Mesenchymal stem cell (in vitro differentiated cells and primary cell): ENCODE measurements at regions not wholly inside any gene's neighbourhood (a gene's known extent, or its start where the extent isn't known, plus 50 kb on each side); places are given as distances from the start of the nearest gene placed in this dataset.

Source experiments
- DNase-seq: peaks from one replicate; pipeline ENCODE4 v3.0.0-alpha.2; 2013
- H2AFZ ChIP-seq: one replicate; pipeline ENCODE4 v1.6.1; 2013; ENCODE audit warnings: low read depth, mild to moderate bottlenecking, control low read depth, inconsistent platforms, low read length, moderate library complexity
- H2AK5ac ChIP-seq: 2 replicates; pipeline ENCODE4 v1.6.1; 2013; ENCODE audit warnings: low read length, moderate library complexity, mild to moderate bottlenecking, inconsistent platforms; ENCODE audit not compliant: severe bottlenecking
- H2BK120ac ChIP-seq: one replicate; pipeline ENCODE4 v1.6.1; 2013; ENCODE audit warnings: low read depth, mild to moderate bottlenecking, inconsistent platforms, low read length, moderate library complexity
- H2BK12ac ChIP-seq, 2 experiments: one replicate each; pipeline ENCODE4 v1.6.1; 2013; ENCODE audit warnings: inconsistent platforms in 2 of 2, low read length in 2 of 2, mild to moderate bottlenecking in 2 of 2, moderate library complexity in 2 of 2, control low read depth in 1 of 2
- H2BK15ac ChIP-seq: one replicate; pipeline ENCODE4 v1.6.1; 2013; ENCODE audit warnings: mild to moderate bottlenecking, low read depth, inconsistent platforms; ENCODE audit not compliant: poor library complexity, severe bottlenecking
- H2BK5ac ChIP-seq: 2 replicates; pipeline ENCODE4 v1.6.1; 2013; ENCODE audit warnings: low read depth, mild to moderate bottlenecking, low read length, control low read depth, inconsistent platforms; ENCODE audit not compliant: poor library complexity, severe bottlenecking
- H3K14ac ChIP-seq, 2 experiments: one replicate each; pipeline ENCODE4 v1.6.1; 2013; ENCODE audit warnings: inconsistent platforms in 2 of 2, low read length in 2 of 2, control low read depth in 1 of 2, mild to moderate bottlenecking in 1 of 2, moderate library complexity in 1 of 2
- H3K18ac ChIP-seq, 2 experiments: one replicate each; pipeline ENCODE4 v1.6.1; 2013; ENCODE audit warnings: inconsistent platforms in 2 of 2, low read length in 2 of 2, control low read depth in 1 of 2, low read depth in 1 of 2, mild to moderate bottlenecking in 1 of 2
- H3K23ac ChIP-seq, 2 experiments: one replicate each; pipeline ENCODE4 v1.6.1; 2013; ENCODE audit warnings: inconsistent platforms in 2 of 2, low read length in 2 of 2, mild to moderate bottlenecking in 2 of 2, moderate library complexity in 2 of 2, control low read depth in 1 of 2
- H3K27ac ChIP-seq: 2 replicates; pipeline ENCODE4 v1.5.1; 2013; ENCODE audit warnings: mild to moderate bottlenecking, moderate library complexity, low read length, control low read depth, inconsistent platforms; ENCODE audit not compliant: poor library complexity, severe bottlenecking
- H3K27me3 ChIP-seq, 2 experiments: 2 replicates each; pipeline versions ENCODE4 v1.6.1 to v1.7.0; 2013; ENCODE audit warnings: low read length in 2 of 2, mild to moderate bottlenecking in 2 of 2, moderate library complexity in 2 of 2, control low read depth in 1 of 2, inconsistent platforms in 1 of 2; ENCODE audit not compliant: control insufficient read depth in 1 of 2, insufficient read depth in 1 of 2
- H3K36me3 ChIP-seq, 2 experiments: 2 replicates each; pipeline versions ENCODE4 v1.6.1 to v1.7.0; 2013; ENCODE audit warnings: low read length in 2 of 2, control low read depth in 1 of 2, inconsistent platforms in 1 of 2, low read depth in 1 of 2, mild to moderate bottlenecking in 1 of 2; ENCODE audit not compliant: insufficient read depth in 2 of 2, control insufficient read depth in 1 of 2
- H3K4ac ChIP-seq, 2 experiments: one replicate each; pipeline ENCODE4 v1.6.1; 2013; ENCODE audit warnings: inconsistent platforms in 2 of 2, low read length in 2 of 2, mild to moderate bottlenecking in 2 of 2, moderate library complexity in 2 of 2, control low read depth in 1 of 2, low read depth in 1 of 2
- H3K4me1 ChIP-seq: 2 replicates; pipeline ENCODE4 v1.6.1; 2013; ENCODE audit warnings: low read depth, low read length, control low read depth; ENCODE audit not compliant: control insufficient read depth, insufficient read depth
- H3K4me2 ChIP-seq: 2 replicates; pipeline ENCODE4 v1.6.1; 2013; ENCODE audit warnings: low read length, mild to moderate bottlenecking, inconsistent platforms; ENCODE audit not compliant: poor library complexity, severe bottlenecking
- H3K4me3 ChIP-seq, 2 experiments: 2 replicates each; pipeline versions ENCODE4 v1.5.1 to v1.7.0; 2013; ENCODE audit warnings: low read length in 2 of 2, mild to moderate bottlenecking in 2 of 2, control low read depth in 1 of 2, low read depth in 1 of 2; ENCODE audit not compliant: insufficient read depth in 1 of 2
- H3K79me1 ChIP-seq: replicated peaks from 2 replicates; pipeline ENCODE4 v1.6.1; 2013; ENCODE audit warnings: mild to moderate bottlenecking, control low read depth, low read length, inconsistent platforms; ENCODE audit not compliant: poor library complexity, severe bottlenecking
- H3K9ac ChIP-seq: 2 replicates; pipeline ENCODE4 v1.7.0; 2013; ENCODE audit warnings: mild to moderate bottlenecking, low read length, moderate library complexity
- H3K9me3 ChIP-seq: 2 replicates; pipeline ENCODE4 v1.7.0; 2013; ENCODE audit warnings: mild to moderate bottlenecking, low read length; ENCODE audit not compliant: control insufficient read depth
- H4K8ac ChIP-seq: one replicate; pipeline ENCODE4 v1.6.1; 2013; ENCODE audit warnings: inconsistent platforms, mild to moderate bottlenecking, low read length, moderate library complexity
- H4K91ac ChIP-seq: one replicate; pipeline ENCODE4 v1.6.1; 2013; ENCODE audit warnings: mild to moderate bottlenecking, low read length, inconsistent platforms
- WGBS: methylation state at CpG from one replicate; pipeline ENCODE4 v1.1.7; 2013; ENCODE audit warnings: mixed read lengths; 5-methylcytosine and 5-hydroxymethylcytosine counted together

DNA sequence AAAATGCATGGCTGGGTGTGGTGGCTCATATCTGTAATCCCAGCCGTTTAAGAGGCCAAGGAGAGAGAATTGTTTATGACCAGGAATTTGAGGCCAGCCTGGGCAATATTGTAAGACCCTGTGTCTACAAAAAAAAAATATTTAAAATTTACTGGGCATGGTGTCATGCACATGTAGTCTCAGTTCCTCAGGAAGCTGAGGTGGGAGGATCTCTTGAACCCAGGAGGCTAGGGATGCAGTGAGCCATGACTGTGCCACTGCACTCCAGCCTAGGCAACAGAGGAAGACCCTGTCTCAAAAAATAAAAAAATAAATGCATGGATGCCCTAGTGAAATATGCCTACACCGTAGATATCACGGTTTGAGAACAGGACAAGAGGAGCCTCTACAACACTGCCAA is 1331.2 kb upstream of the B3GALT2 start:
- no peaks in the 10 kb centered on the region for H3K27me3 ChIP-seq
- H4K8ac ChIP-seq = no peak overlapping the region
- H3K9ac ChIP-seq = no peak overlapping the region

DNA sequence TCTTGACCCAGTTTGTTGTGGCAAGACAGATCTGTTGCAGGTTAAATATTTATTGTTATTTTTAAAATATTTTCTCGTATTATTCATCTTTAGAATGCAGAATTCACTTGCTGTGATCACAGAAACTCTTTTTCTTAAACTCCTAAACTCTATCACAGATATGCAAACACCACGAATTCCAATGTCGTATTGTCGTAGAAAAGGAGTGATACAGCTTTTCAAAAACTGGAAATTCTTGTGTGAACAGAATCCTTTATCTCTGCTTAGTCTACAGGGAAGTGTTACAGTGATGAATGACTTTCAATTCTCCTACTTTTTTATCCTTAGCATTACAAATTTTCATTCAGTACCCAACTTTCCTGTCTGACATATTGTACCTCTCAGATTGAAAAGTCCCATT is 1329.5 kb upstream of the B3GALT2 start:
- H3K9ac ChIP-seq = no peak overlapping the region
- no peaks in the 10 kb centered on the region for H3K36me3 ChIP-seq
- no peak overlapping the region for H2BK5ac ChIP-seq
- H3K27me3 ChIP-seq = no peaks in the 10 kb centered on the region
- H2BK15ac ChIP-seq = no peak overlapping the region
- no peak overlapping the region for H4K91ac ChIP-seq
- WGBS = no CpG with 5 or more reads among the region's 4 CpGs
- no peak overlapping the region for H3K4ac ChIP-seq
- H3K4me2 ChIP-seq = no peak overlapping the region
- H2AFZ ChIP-seq = no peak overlapping the region
- no peak overlapping the region for H3K23ac ChIP-seq
- H3K27ac ChIP-seq = no peak overlapping the region
- peaks cover 12% of the 10 kb centered on the region for H3K9me3 ChIP-seq
- H2BK120ac ChIP-seq = no peak overlapping the region
- no peaks in the 10 kb centered on the region for H3K79me1 ChIP-seq
- no peak overlapping the region for H2BK12ac ChIP-seq
- H3K4me1 ChIP-seq = no peaks in the 10 kb centered on the region
- H4K8ac ChIP-seq = no peak overlapping the region
- no peak overlapping the region for H3K14ac ChIP-seq
- no peak overlapping the region for H3K4me3 ChIP-seq
- H2AK5ac ChIP-seq = no peak overlapping the region
- no peak overlapping the region for H3K18ac ChIP-seq
- no peak for DNase-seq

More for the DNA sequence above, 1331.2 kb upstream of the B3GALT2 start:
- no peak for DNase-seq
- no peak overlapping the region for H2BK5ac ChIP-seq
- H2BK15ac ChIP-seq = no peak overlapping the region
- no peak overlapping the region for H3K4me2 ChIP-seq
- WGBS = 80% methylated on average over 3 of the region's 3 CpGs
- no peak overlapping the region for H4K91ac ChIP-seq
- H3K23ac ChIP-seq = no peak overlapping the region
- H3K4me1 ChIP-seq = no peaks in the 10 kb centered on the region
- H2AK5ac ChIP-seq = no peak overlapping the region
- no peak overlapping the region for H3K18ac ChIP-seq
- no peak overlapping the region for H3K4me3 ChIP-seq
- no peak overlapping the region for H2AFZ ChIP-seq
- H2BK12ac ChIP-seq = no peak overlapping the region
- H3K27ac ChIP-seq = no peak overlapping the region
- no peak overlapping the region for H2BK120ac ChIP-seq
- no peaks in the 10 kb centered on the region for H3K79me1 ChIP-seq
- H3K4ac ChIP-seq = no peak overlapping the region
- no peaks in the 10 kb centered on the region for H3K36me3 ChIP-seq
- H3K14ac ChIP-seq = no peak overlapping the region
- H3K9me3 ChIP-seq = peaks cover 3% of the 10 kb centered on the region

DNA sequence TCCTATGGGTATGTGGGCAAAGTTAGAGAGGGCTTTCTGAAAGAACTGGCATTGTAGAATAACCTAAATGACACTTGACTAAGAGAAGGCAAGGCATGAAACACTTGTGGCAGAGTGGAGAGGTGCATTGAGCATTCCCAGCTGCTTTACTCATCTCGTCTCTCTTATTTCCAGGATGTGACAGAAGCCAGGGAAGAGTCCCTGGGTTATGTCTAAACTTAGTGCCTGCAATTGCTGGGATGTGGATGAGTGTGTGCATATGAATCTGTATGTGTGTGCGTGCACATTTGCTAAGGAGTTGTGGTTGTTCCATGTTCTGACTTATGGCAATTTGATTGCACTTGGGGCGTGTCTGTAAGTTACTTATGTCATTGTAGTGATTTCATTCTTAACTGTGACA is 1326.5 kb upstream of the B3GALT2 start:
- Histone ChIP-seq H3K27me3 (no peaks in the 10 kb centered on the region), H3K18ac (no peak overlapping the region), H2BK12ac (no peak overlapping the region), H2AFZ (no peak overlapping the region), H2BK5ac (no peak overlapping the region), H3K79me1 (no peaks in the 10 kb centered on the region), H3K4me3 (no peak overlapping the region), H3K14ac (no peak overlapping the region), H3K4ac (no peak overlapping the region), H4K91ac (no peak overlapping the region), H3K9me3 (peaks cover 20% of the 10 kb centered on the region), H3K4me2 (no peak overlapping the region), H4K8ac (no peak overlapping the region), H3K9ac (no peak overlapping the region), H3K27ac (no peak overlapping the region), H3K23ac (no peak overlapping the region), H2BK15ac (no peak overlapping the region), H2BK120ac (no peak overlapping the region), H2AK5ac (no peak overlapping the region), H3K4me1 (no peaks in the 10 kb centered on the region), H3K36me3 (no peaks in the 10 kb centered on the region)
- DNase-seq = peak; percentile 15
- 52% methylated on average over 2 of the region's 3 CpGs for WGBS

DNA sequence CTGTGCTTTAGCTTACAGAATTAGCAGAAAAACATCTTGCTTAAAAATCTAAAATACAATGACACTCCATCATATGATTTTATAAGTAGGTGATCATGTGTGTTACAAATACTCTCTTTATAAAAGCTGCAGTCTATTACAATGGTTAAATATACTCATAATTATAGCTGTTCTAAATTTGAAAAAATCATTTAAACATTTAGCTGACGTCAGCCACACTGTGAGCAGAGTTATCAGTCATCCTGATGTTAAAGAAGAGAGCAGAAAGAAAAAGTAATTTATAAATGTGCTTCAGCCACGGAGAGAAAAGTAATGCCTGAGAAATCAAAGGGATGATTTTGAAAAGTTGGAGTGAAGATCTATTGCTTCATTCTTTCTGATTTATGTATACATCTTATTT is 1325.9 kb upstream of the B3GALT2 start:
- Histone ChIP-seq H3K4me2 (no peak overlapping the region), H3K9me3 (peaks cover 20% of the 10 kb centered on the region), H3K27ac (no peak overlapping the region), H3K9ac (no peak overlapping the region), H4K8ac (no peak overlapping the region), H3K79me1 (no peaks in the 10 kb centered on the region), H4K91ac (no peak overlapping the region), H2AK5ac (no peak overlapping the region), H2BK12ac (no peak overlapping the region), H2BK5ac (no peak overlapping the region), H3K14ac (no peak overlapping the region), H3K4ac (no peak overlapping the region), H2BK120ac (no peak overlapping the region), H3K18ac (no peak overlapping the region), H3K23ac (no peak overlapping the region), H2BK15ac (no peak overlapping the region), H3K4me3 (no peak overlapping the region), H3K4me1 (no peaks in the 10 kb centered on the region), H3K27me3 (no peaks in the 10 kb centered on the region), H3K36me3 (no peaks in the 10 kb centered on the region), H2AFZ (no peak overlapping the region)
- WGBS = 40% methylated on average over 1 of the region's 2 CpGs
- DNase-seq = no peak
